ENCODE measurements at regions not wholly inside any gene's neighbourhood (a gene's known extent, or its start where the extent isn't known, plus 50 kb on each side); places are given as distances from the start of the nearest gene placed in this dataset.

GRCh38 chr11:28703371-28703770, 595.2 kb downstream of the METTL15 start:
- DNase-seq = no peak

GRCh38 chr11:28702871-28703270, 594.7 kb downstream of the METTL15 start:
- DNase-seq = no peak

- DNase-seq = no peak
Measured at GRCh38 chr11:28702450-28702790, 594.2 kb downstream of the METTL15 start.

GRCh38 chr11:28701760-28702449, 593.7 kb downstream of the METTL15 start:
- no peak for DNase-seq

- no peak for DNase-seq
Measured at GRCh38 chr11:28699701-28700100, 591.5 kb downstream of the METTL15 start.

- no peak for DNase-seq
Measured at GRCh38 chr11:28697920-28698827, 590.0 kb downstream of the METTL15 start.

GRCh38 chr11:28696591-28696990, 588.4 kb downstream of the METTL15 start:
- no peak for DNase-seq

- DNase-seq = no peak
Measured at GRCh38 chr11:28690746-28691145, 582.6 kb downstream of the METTL15 start.

GRCh38 chr11:28684011-28684586, 575.9 kb downstream of the METTL15 start:
- DNase-seq = no peak

GRCh38 chr11:28679795-28680468, 571.7 kb downstream of the METTL15 start:
- DNase-seq = no peak

- no peak for DNase-seq
Measured at GRCh38 chr11:28677721-28678120, 569.5 kb downstream of the METTL15 start.

- no peak for DNase-seq
Measured at GRCh38 chr11:28675183-28675582, 567.0 kb downstream of the METTL15 start.

- no peak for DNase-seq
Measured at GRCh38 chr11:28674433-28675103, 566.4 kb downstream of the METTL15 start.

GRCh38 chr11:28673691-28674432, 565.7 kb downstream of the METTL15 start:
- DNase-seq = no peak

GRCh38 chr11:28671274-28671673, 563.1 kb downstream of the METTL15 start:
- no peak for DNase-seq

- no peak for DNase-seq
Measured at GRCh38 chr11:28666632-28667031, 558.4 kb downstream of the METTL15 start.

- no peak for DNase-seq
Measured at GRCh38 chr11:28659716-28660348, 551.6 kb downstream of the METTL15 start.

- DNase-seq = no peak
Measured at GRCh38 chr11:28657378-28658030, 549.3 kb downstream of the METTL15 start.

GRCh38 chr11:28654191-28654590, 546.0 kb downstream of the METTL15 start:
- DNase-seq = no peak

- DNase-seq = no peak
Measured at GRCh38 chr11:28649922-28650321, 541.7 kb downstream of the METTL15 start.

- DNase-seq = no peak
Measured at GRCh38 chr11:28636566-28636965, 528.4 kb downstream of the METTL15 start.

Measured in NCI-H1436 treated with DMSO at 0.1 percent for 48 hours (cell line).